IMR-90 (cell line): ENCODE measurements at regions not wholly inside any gene's neighbourhood (a gene's known extent, or its start where the extent isn't known, plus 50 kb on each side); places are given as distances from the start of the nearest gene placed in this dataset.

Source experiments
- ATAC-seq: fragments of 200-7000 bp; cut with Tn5 transposase; 2 replicates; pipeline ENCODE4 v1.9.1; 2020; ENCODE audit warnings: low read depth, mild to moderate bottlenecking, moderate library complexity
- BruUV-seq: library from RNA; stranded (reverse); fragments of 400-500 nt; replicated peaks from 2 replicates; lab custom pipeline; 2021; lab: Mats Ljungman, UMichigan
- CTCF ChIA-PET: fragments of 300-600 bp; formaldehyde crosslinking; extraction: SDS; loops from one replicate; lab custom pipeline; 2021; ENCODE audit warnings: antibody characterized with exemption; lab: Yijun Ruan, JAX
- POLR2A ChIA-PET: fragments of 300-600 bp; sonication (Branson Sonifier 250); formaldehyde crosslinking; loops from one replicate; lab custom pipeline; 2022; ENCODE audit warnings: antibody characterized with exemption; ENCODE audit not compliant: unreplicated experiment; lab: Charles Lee
- DNase-seq: peaks from one replicate; pipeline ENCODE4 v3.0.0; 2013
- H2AFZ ChIP-seq: replicated peaks from 2 replicates; pipeline ENCODE3; 2013; ENCODE audit warnings: low read length, mild to moderate bottlenecking; ENCODE audit not compliant: poor library complexity
- H2AK5ac ChIP-seq: 2 replicates; pipeline ENCODE4 v1.6.1; 2013; ENCODE audit warnings: low read depth, low read length, inconsistent platforms
- H2AK9ac ChIP-seq: replicated peaks from 2 replicates; pipeline ENCODE3; 2013; ENCODE audit warnings: mild to moderate bottlenecking, low read depth, low read length, moderate library complexity; ENCODE audit not compliant: poor library complexity
- H2BK120ac ChIP-seq: 2 replicates; pipeline ENCODE4 v1.6.1; 2013; ENCODE audit warnings: low read depth, low read length, inconsistent platforms
- H2BK15ac ChIP-seq: 3 replicates; pipeline ENCODE4 v1.6.1; 2013; ENCODE audit warnings: low read depth, low read length, inconsistent platforms
- H2BK20ac ChIP-seq: 2 replicates; pipeline ENCODE4 v1.6.1; 2013; ENCODE audit warnings: low read depth, mild to moderate bottlenecking, inconsistent platforms, low read length, moderate library complexity
- H2BK5ac ChIP-seq: 2 replicates; pipeline ENCODE4 v1.6.1; 2013; ENCODE audit warnings: mild to moderate bottlenecking, low read depth, low read length, inconsistent platforms; ENCODE audit not compliant: poor library complexity, severe bottlenecking
- H3K14ac ChIP-seq: replicated peaks from 2 replicates; pipeline ENCODE4 v1.6.1; 2013; ENCODE audit warnings: low read depth, low read length, inconsistent platforms
- H3K18ac ChIP-seq: 2 replicates; pipeline ENCODE4 v1.6.1; 2013; ENCODE audit warnings: low read depth, low read length, control low read depth
- H3K23ac ChIP-seq: 2 replicates; pipeline ENCODE4 v1.6.1; 2013; ENCODE audit warnings: low read depth, low read length, inconsistent platforms
- H3K27ac ChIP-seq: 2 replicates; pipeline ENCODE4 v1.5.1; 2013; ENCODE audit warnings: mild to moderate bottlenecking, control low read depth, low read length; ENCODE audit not compliant: insufficient read depth
- H3K27me3 ChIP-seq: 2 replicates; pipeline ENCODE4 v1.6.1; 2013; ENCODE audit warnings: low read length; ENCODE audit not compliant: control insufficient read depth, insufficient read depth
- H3K36me3 ChIP-seq: 2 replicates; pipeline ENCODE4 v1.6.1; 2013; ENCODE audit warnings: low read length, mixed read lengths; ENCODE audit not compliant: control insufficient read depth, insufficient read depth
- H3K4ac ChIP-seq: 2 replicates; pipeline ENCODE4 v1.6.1; 2013; ENCODE audit warnings: low read depth, low read length, inconsistent platforms
- H3K4me1 ChIP-seq: 2 replicates; pipeline ENCODE4 v1.6.1; 2013; ENCODE audit warnings: low read length, mixed read lengths; ENCODE audit not compliant: control insufficient read depth, insufficient read depth
- H3K4me2 ChIP-seq: 2 replicates; pipeline ENCODE4 v1.6.1; 2013; ENCODE audit warnings: low read depth, mild to moderate bottlenecking, control low read depth, low read length, moderate library complexity
- H3K4me3 ChIP-seq: 2 replicates; pipeline ENCODE4 v1.5.1; 2013; ENCODE audit warnings: low read depth, mild to moderate bottlenecking, control low read depth, low read length, moderate library complexity; ENCODE audit not compliant: insufficient read depth
- H3K56ac ChIP-seq: 2 replicates; pipeline ENCODE4 v1.6.1; 2013; ENCODE audit warnings: low read length, inconsistent platforms; ENCODE audit not compliant: insufficient read depth; ENCODE audit errors: extremely low read depth
- H3K79me1 ChIP-seq, 2 experiments: 2 replicates each; pipeline ENCODE4 v1.6.1; 2013; ENCODE audit warnings: low read length in 2 of 2, inconsistent platforms in 1 of 2, low read depth in 1 of 2
- H3K9ac ChIP-seq: 2 replicates; pipeline ENCODE4 v1.6.1; 2013; ENCODE audit warnings: low read depth, low read length, control low read depth
- H3K9me1 ChIP-seq: 2 replicates; pipeline ENCODE4 v1.6.1; 2013; ENCODE audit warnings: low read length, inconsistent platforms; ENCODE audit not compliant: insufficient read depth
- H3K9me3 ChIP-seq: 2 replicates; pipeline ENCODE4 v1.6.1; 2013; ENCODE audit warnings: low read length; ENCODE audit not compliant: control insufficient read depth, insufficient read depth
- H4K20me1 ChIP-seq: 2 replicates; pipeline ENCODE4 v1.6.1; 2013; ENCODE audit warnings: low read length, inconsistent platforms; ENCODE audit not compliant: insufficient read depth
- H4K5ac ChIP-seq: 2 replicates; pipeline ENCODE4 v1.6.1; 2013; ENCODE audit warnings: mild to moderate bottlenecking, low read depth, low read length, control low read depth
- H4K8ac ChIP-seq, 2 experiments: 2 replicates each; pipeline ENCODE4 v1.6.1; 2013; ENCODE audit warnings: low read depth in 2 of 2, low read length in 2 of 2, control low read depth in 1 of 2, inconsistent platforms in 1 of 2
- H4K91ac ChIP-seq: 2 replicates; pipeline ENCODE4 v1.6.1; 2013; ENCODE audit warnings: low read depth, low read length, inconsistent platforms; ENCODE audit not compliant: insufficient read depth
- BHLHE40 ChIP-seq: fragments of 150-350 bp; IDR thresholded peaks from 2 replicates; pipeline ENCODE4 v1.6.1; 2016; ENCODE audit warnings: mild to moderate bottlenecking, low read depth, low read length
- CEBPB ChIP-seq: IDR thresholded peaks from 2 replicates; pipeline ENCODE4 v1.6.1; 2012; ENCODE audit warnings: low read depth, low read length, improper control_type of control experiment
- FOS ChIP-seq: fragments of 150-350 bp; IDR thresholded peaks from 2 replicates; pipeline ENCODE4 v1.6.1; 2016; ENCODE audit warnings: low read depth, low read length
- MXI1 ChIP-seq: IDR thresholded peaks from 2 replicates; pipeline ENCODE4 v1.6.1; 2012; ENCODE audit warnings: low read depth, mild to moderate bottlenecking, low read length, moderate library complexity, borderline replicate concordance
- NFE2L2 ChIP-seq: fragments of 150-350 bp; IDR thresholded peaks from 2 replicates; pipeline ENCODE4 v1.6.1; 2016; ENCODE audit warnings: low read depth, mild to moderate bottlenecking, low read length
- POLR2A ChIP-seq: IDR thresholded peaks from 2 replicates; pipeline ENCODE4 v1.6.1; 2012; ENCODE audit warnings: mild to moderate bottlenecking, low read depth, low read length
- RAD21 ChIP-seq: IDR thresholded peaks from 2 replicates; pipeline ENCODE4 v1.6.1; 2012; ENCODE audit warnings: low read length, improper control_type of control experiment
- RCOR1 ChIP-seq: IDR thresholded peaks from 2 replicates; pipeline ENCODE4 v1.6.1; 2012; ENCODE audit warnings: mild to moderate bottlenecking, low read length, improper control_type of control experiment; ENCODE audit not compliant: insufficient replicate concordance
- SMC3 ChIP-seq: fragments of 150-350 bp; IDR thresholded peaks from 2 replicates; pipeline ENCODE4 v1.6.1; 2016; ENCODE audit warnings: low read depth, mild to moderate bottlenecking, antibody characterized with exemption, low read length, moderate library complexity
- USF2 ChIP-seq: fragments of 150-350 bp; IDR thresholded peaks from 2 replicates; pipeline ENCODE4 v1.6.1; 2017; ENCODE audit warnings: mild to moderate bottlenecking, antibody characterized with exemption, low read length, low read depth
- WGBS, 2 experiments: methylation state at CpG; one replicate each; pipeline versions ENCODE4 v1.1.5 to v1.1.7; 2013; ENCODE audit warnings: missing lambda C conversion rate in 2 of 2; ENCODE audit not compliant: insufficient read length in 1 of 2; ENCODE audit errors: extremely low coverage in 2 of 2; 5-methylcytosine and 5-hydroxymethylcytosine counted together
- dilution Hi-C: fragments of 300-500 bp; cut with HindIII; formaldehyde crosslinking; loops from one replicate; pipeline ENCODE4 v1.14.3; 2018; ENCODE audit warnings: low sequenced_read_pairs; ENCODE audit not compliant: unreplicated experiment
- in situ Hi-C: fragments of 300-500 bp; cut with MboI; formaldehyde crosslinking; loops from 3 replicates; pipeline ENCODE4 v1.14.3; 2019; ENCODE audit warnings: low sequenced_read_pairs, inconsistent platforms, mixed read lengths
- intact Hi-C: fragments of 100-400 bp; cut with micrococcal nuclease; formaldehyde crosslinking; loops from 2 replicates; pipeline ENCODE4 v1.10.0; 2022
- TF ChIP-seq, protein P1 (sequence below): fragments of 150-350 bp; IDR thresholded peaks from 2 replicates; pipeline ENCODE4 v1.6.1; 2016; ENCODE audit warnings: low read depth, mild to moderate bottlenecking, low read length, moderate library complexity, borderline replicate concordance

GRCh38 chr2:104420953-104421352 is 433.0 kb upstream of the POU3F3 start:
- no peak overlapping the region for H3K14ac ChIP-seq
- no peak overlapping the region for H3K23ac ChIP-seq
- no peak for TF ChIP-seq SMC3
- TF ChIP-seq BHLHE40, result no peak
- TF ChIP-seq CEBPB, result no peak
- no peak for TF ChIP-seq FOS
- TF ChIP-seq RAD21, result no peak
- TF ChIP-seq, protein P1, sequence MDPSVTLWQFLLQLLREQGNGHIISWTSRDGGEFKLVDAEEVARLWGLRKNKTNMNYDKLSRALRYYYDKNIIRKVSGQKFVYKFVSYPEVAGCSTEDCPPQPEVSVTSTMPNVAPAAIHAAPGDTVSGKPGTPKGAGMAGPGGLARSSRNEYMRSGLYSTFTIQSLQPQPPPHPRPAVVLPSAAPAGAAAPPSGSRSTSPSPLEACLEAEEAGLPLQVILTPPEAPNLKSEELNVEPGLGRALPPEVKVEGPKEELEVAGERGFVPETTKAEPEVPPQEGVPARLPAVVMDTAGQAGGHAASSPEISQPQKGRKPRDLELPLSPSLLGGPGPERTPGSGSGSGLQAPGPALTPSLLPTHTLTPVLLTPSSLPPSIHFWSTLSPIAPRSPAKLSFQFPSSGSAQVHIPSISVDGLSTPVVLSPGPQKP, result no peak
- no peak for TF ChIP-seq MXI1
- no peak for TF ChIP-seq POLR2A
- no peak for TF ChIP-seq RCOR1
- no peak for TF ChIP-seq USF2
- TF ChIP-seq NFE2L2, result no peak
- H3K9ac ChIP-seq, result no peak overlapping the region
- H2BK20ac ChIP-seq, result no peak overlapping the region
- ATAC-seq (no peak), DNase-seq (no peak)
- no peaks in the 10 kb centered on the region for H3K9me1 ChIP-seq
- no peak overlapping the region for H3K4me3 ChIP-seq
- H3K56ac ChIP-seq, result no peak overlapping the region
- no peaks in the 10 kb centered on the region for H4K20me1 ChIP-seq
- no peak overlapping the region for H4K5ac ChIP-seq
- H4K8ac ChIP-seq, result no peak overlapping the region
- no peaks in the 10 kb centered on the region for H3K36me3 ChIP-seq
- no peak overlapping the region for H3K4ac ChIP-seq
- POLR2A ChIA-PET, result no interaction called here
- H2BK5ac ChIP-seq, result no peak overlapping the region
- no peak overlapping the region for H2BK15ac ChIP-seq
- H3K27me3 ChIP-seq, result no peaks in the 10 kb centered on the region
- CTCF ChIA-PET, result no interaction called here
- H3K4me2 ChIP-seq, result no peak overlapping the region
- no peak overlapping the region for H2BK120ac ChIP-seq
- H3K18ac ChIP-seq, result no peak overlapping the region
- in situ Hi-C loops, result no loop called here
- intact Hi-C loops, result no loop called here
- H3K27ac ChIP-seq, result no peak overlapping the region
- peaks cover 11% of the 10 kb centered on the region; the same call in 1 of the 2 replicates for H3K9me3 ChIP-seq
- no peak overlapping the region for H2AK9ac ChIP-seq
- no peaks in the 10 kb centered on the region for H3K4me1 ChIP-seq
- BruUV-seq, result no TSS peak
- no peak overlapping the region for H2AFZ ChIP-seq
- H2AK5ac ChIP-seq, result no peak overlapping the region
- no peaks in the 10 kb centered on the region for H3K79me1 ChIP-seq
- dilution Hi-C loops, result no loop called here
- no peak overlapping the region for H4K91ac ChIP-seq
- no CpG with 5 or more reads among the region's 3 CpGs for WGBS, 2 experiments
